ENCODE measurements at regions not wholly inside any gene's neighbourhood (a gene's known extent, or its start where the extent isn't known, plus 50 kb on each side); places are given as distances from the start of the nearest gene placed in this dataset.

DNA sequence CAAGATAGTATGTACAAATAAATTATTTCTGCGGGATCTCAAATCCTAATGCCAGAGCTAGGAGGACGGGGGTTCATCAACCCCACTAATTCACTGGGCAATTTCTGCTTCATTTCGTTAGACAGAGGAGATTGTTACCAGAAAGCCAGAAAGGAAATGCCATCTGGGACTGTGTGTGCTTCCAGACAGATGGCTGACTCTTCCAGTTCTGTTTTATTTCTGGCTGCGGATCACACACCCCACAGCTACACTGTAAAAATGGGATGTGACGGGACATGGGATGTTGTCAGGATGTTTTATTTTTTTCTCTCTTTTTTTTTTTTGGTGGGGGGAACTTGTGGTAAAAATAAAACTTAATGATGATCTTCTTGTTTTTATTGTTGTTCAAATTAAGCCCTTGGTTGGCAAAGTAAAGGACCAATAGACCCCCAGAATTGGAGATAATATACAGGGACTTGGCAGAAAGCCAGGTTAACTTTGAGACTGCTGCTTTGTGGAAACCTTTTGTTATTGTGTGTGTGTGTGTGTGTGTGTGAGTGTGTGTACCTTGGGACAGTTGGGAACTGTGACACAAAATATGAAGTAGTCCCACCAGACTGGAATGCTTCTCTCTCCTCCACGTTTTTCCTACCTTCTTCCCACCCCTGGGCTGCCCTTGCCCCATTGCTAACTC, 114.5 kb downstream of the NUF2 start:
- TF ChIP-seq CTCF (IDR thresholded peaks at IDR 0.05; ENCODE audit: low read depth, low read length) (no peak), EZH2phosphoT487 (IDR thresholded peaks at IDR 0.05; ENCODE audit: low read depth) (no peak)
